Muscle of arm (tissue), 1 donor: ENCODE measurements at regions not wholly inside any gene's neighbourhood (a gene's known extent, or its start where the extent isn't known, plus 50 kb on each side); places are given as distances from the start of the nearest gene placed in this dataset.

Experiments used
- DNase-seq: peaks from one replicate; pipeline ENCODE4 v3.0.0-alpha.2; 2013

GRCh38 chr14:62006116-62006731, 244.0 kb downstream of the SNAPC1 start:
- DNase-seq: peak; percentile 61

DNA sequence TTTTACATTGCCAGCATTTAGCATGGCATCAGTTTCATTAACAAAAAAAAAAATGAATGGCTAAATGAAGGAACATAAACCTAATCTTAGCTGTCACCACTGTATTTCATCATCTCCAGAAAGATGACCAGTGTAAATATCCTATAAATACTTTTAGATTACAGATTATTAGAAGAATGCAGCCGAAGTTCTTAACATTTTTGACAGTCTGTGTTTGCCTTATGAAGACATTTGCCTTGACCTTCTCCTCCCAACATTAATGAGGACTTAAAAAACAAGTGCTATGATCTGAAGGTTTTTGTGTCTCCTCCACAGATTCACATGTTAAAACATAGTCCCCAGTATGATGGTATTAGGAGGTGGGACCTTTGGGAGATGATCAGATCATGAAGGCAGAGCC, 253.0 kb downstream of the SNAPC1 start:
- DNase-seq: no peak

GRCh38 chr14:62015945-62016344, 253.7 kb downstream of the SNAPC1 start:
- peak; percentile 50 for DNase-seq

DNA sequence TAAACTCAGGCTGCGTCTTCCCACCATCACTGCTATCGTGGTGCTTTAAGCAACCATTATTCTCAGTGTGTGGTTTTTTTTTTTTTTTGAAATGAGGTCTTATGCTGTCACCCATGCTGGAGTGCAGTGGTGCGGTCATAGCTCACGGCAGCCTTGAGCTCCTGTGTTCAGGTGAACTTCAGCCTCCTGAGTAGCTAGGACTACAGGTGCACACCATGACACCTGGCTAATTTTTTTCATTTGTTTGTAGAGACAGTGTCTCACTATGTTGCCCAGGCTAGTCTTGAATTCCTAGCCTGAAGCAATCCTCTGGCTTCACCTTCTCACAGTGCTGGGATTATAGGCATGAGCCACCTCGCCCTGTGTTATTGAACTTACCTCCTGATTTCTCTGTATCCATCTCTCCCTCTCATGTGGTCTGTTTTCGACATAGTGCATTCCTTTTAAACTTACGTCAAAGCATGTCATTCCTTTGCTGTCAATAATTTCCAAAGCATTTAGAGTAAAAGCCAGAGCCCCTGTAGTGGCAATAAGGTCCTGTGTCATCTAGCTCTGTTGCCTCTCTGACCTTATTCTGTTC, 255.5 kb downstream of the SNAPC1 start:
- no peak for DNase-seq

GRCh38 chr14:62018606-62019005, 256.4 kb downstream of the SNAPC1 start:
- no peak for DNase-seq

- DNase-seq: no peak
These were observed 265.7 kb downstream of the SNAPC1 start for GRCh38 chr14:62027958-62028357.

GRCh38 chr14:62029569-62029924, 267.3 kb downstream of the SNAPC1 start:
- no peak for DNase-seq

GRCh38 chr14:62030387-62030786, 268.2 kb downstream of the SNAPC1 start:
- DNase-seq: no peak

DNA sequence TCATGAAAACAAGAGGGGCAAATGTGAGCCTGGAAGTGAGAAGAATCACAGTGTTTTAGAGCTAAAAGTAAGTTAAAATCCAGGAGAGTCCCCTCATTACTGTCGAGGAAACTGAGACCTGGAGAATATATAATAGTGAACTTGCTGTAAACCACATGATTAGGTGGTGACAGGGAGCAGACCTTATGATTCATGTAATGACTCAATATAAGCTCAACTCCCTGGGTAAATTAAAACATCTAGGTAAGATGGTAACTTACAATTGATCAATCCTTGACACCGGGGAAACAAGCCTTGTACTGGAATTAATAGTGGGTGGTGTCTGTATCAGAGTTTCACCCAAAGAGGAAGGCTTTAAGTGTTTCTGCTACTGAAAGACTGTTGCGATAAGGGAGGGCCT, 269.3 kb downstream of the SNAPC1 start:
- DNase-seq: no peak

DNA sequence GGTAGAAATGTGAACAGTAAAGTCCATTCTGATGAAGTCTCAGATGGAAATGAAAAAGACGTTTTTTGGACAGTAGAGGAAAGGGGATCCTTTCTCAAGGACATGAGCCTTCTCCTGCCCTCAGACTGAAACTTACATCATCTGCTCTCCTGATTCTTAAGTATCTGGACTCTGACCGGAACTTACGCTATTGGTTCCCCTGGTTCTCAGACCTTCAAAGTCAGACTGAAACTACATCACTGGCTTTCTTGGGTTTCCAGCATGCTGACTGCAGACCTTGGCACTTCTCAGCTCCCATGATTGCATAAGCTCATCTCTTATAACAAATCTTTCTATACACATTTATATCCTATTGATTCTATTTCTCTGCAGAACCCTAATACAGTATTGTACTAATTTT, 291.0 kb downstream of the SNAPC1 start:
- no peak for DNase-seq

GRCh38 chr14:62056789-62057188, 294.6 kb downstream of the SNAPC1 start:
- no peak for DNase-seq

DNA sequence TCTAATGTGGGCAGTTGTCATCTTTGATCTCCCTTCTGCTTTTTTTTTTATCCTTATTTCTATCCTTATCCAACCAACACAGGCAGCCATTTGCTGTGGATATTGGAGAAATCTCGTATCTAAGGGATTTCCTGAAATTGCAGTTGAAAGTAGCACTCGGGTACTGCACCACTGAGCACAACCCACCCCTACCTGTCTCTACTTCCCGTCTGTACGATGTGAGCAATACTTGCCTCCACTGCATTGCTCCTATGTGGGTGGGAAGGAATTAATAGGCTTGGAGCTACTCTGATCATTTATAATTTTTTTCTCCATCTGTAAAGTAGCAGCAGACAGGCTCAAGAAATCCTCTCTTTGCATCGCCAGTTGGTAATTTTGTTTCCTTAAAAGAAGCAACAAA, 300.4 kb downstream of the SNAPC1 start:
- DNase-seq: no peak

- DNase-seq: no peak
These were observed 302.6 kb downstream of the SNAPC1 start for GRCh38 chr14:62064751-62065323.

- DNase-seq: no peak
These were observed 304.1 kb downstream of the SNAPC1 start for GRCh38 chr14:62066304-62066703.

- no peak for DNase-seq
These were observed 308.8 kb downstream of the SNAPC1 start for GRCh38 chr14:62071039-62071438.

DNA sequence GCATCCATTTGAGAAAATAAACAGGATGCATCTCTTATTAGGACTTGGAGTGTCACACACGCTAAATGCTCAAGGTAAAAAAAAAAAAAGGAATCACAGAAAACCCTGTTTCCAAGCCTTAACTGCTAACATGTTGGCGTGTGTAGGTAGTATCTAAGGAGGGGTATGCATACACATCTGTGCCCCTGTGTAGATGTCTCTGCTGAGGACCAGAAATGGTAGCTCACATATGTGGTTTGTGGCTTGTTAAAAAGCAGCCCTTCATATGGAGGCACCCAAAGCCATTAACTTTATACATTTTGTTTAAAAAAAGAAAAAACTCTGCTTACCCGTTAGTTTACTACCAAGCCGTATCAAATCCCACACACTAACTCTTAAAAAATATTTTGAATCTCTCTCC, 314.1 kb downstream of the SNAPC1 start:
- DNase-seq: no peak

DNA sequence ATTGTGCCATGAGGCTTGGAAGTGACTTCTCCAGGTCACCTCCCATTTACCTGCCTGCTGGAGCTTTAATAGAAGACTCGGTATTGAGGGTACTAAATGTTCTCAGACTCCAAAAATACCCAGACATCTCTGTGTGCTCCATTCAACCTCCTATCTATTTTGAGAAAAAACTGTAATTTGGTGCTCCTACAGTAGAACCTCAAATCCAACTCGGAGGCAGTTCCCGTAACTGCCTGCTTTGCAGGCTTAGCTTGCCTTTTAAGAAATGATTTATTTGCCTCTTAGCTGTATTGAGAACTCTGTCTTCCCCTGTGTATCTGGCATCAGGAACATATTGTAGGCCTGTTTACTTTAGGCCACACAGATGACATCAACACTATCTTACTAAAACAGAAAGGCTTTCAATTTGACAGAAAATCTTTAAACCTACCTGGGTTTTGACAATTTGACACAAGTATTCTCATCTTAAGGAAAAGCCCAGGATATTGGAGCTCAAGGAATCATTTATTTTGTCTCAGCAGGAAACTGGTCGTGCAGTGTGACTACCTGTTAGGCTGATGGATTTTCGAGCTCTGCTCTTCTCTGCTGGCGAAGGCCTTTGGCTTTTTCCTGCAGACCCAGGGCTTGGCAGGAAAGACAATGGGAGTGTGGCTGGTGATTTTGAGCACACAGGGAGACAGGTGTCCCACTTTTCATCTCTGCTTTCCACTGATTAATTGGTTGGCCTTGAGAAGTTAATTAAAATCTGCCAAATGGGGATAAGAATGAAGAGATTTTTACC, 314.8 kb downstream of the SNAPC1 start:
- no peak for DNase-seq

DNA sequence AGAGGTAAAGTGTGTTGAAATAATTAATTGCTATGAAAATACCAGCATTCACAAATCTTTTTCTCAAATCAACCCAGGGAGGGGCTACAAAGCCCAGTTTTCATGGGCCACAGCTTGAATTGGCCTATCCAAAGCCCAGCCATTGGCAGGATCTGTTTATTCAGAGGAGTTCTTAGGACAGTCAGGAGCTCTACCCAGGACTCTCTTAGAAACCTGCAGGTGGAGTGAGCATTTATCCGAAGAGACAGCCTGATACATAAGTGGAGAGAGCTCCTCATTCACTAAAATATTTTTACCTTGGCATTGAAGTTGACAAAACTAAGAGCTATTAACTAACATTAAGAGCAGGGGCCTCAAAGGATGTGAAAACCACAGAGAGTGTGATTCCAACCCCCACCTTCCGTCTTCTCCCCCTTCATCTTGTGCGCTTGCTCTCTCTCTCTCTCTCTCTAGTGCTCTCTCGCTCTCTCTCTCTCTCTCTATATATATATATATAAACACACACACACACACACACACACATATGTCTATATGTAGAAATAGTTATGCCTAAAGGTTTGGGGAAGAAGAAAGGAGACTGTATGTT, 315.5 kb downstream of the SNAPC1 start:
- no peak for DNase-seq

DNA sequence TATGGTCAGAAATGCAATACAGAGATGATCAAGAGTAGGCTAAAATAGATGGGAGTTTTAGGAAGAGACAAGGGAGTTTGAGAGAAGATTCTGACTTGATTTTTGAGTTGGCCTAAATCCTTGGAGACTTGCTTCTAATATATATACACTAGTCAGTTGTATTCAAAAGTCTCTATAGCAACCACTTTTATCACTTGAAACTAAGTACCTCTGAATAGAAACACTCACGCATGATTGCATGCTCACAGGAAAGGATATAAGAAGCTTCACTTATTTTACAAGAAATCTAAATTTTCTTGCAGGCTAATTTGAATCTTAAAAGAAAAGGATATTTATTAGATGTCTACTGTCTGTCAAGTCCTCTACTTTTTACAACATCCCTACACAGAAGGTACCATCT, 316.8 kb downstream of the SNAPC1 start:
- no peak for DNase-seq

DNA sequence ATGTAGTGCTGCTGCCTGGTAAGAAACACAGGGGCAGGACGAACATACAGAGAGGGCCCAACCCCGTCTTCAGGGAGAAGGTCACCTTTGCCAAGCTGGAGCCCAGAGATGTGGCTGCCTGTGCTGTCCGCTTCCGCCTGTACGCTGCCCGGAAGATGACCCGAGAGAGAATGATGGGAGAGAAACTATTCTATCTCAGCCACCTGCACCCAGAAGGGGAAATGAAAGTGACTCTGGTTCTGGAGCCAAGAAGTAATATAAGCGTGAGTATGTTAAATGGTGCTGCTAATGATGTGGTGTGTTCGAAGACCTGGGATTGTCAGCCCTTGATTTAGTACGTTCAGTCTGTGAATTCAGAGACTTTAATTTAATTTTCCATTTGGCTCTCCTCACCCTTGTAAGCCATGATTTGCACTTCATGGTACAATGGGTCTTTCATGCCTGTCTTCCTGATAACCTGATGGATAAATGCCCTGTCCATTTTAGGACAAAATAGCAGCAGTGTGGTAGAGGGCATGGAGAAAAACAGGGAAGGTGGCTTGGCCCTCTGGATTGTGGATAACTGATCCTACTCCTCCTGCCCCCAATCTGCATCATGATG, 318.9 kb downstream of the SNAPC1 start:
- DNase-seq: no peak

DNA sequence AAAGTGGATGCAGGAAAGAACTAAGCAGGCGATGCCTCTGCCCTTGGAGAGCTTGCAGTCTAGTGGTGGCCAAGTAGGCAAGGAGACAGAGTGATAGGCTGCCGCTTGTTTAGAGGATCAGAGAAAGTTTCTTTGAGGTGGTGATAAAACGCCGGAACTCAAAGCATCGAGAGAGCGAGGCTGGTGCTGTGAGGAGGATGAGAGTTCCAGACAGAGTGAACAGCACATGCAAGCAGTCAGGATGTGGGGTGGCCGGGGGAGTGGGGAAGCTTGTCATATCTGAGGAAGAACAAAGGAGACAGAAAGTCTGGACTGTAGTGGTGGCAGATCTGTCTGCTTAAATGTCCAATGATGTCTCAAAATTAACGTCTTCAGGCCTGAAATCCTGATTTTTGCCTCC, 319.7 kb downstream of the SNAPC1 start:
- DNase-seq: no peak

GRCh38 chr14:62082779-62083178, 320.6 kb downstream of the SNAPC1 start:
- no peak for DNase-seq
